ENCODE measurements at regions not wholly inside any gene's neighbourhood (a gene's known extent, or its start where the extent isn't known, plus 50 kb on each side); places are given as distances from the start of the nearest gene placed in this dataset.

DNA sequence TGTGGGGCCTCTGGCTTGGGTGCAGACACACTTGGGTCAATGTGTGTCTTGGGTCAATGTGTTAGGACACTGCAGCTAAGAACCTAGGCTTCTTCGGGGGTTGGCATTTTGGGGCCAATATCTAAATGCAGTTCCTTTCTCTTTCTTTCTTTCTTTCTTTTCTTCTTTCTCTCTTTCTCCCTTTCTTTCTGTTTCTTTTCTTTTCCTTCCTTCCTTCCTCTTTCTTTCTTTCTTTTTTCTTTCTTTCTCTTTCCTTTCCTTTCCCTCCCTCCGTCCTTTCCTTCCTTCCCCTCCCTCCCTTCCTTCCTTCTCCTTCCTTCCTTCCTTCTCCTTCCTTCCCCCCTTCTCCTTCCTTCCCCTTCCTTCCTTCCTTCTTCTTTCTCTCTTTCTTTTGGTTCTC lies 57.7 kb upstream of the OSR1 start:
- DNase-seq: no peak

DNA sequence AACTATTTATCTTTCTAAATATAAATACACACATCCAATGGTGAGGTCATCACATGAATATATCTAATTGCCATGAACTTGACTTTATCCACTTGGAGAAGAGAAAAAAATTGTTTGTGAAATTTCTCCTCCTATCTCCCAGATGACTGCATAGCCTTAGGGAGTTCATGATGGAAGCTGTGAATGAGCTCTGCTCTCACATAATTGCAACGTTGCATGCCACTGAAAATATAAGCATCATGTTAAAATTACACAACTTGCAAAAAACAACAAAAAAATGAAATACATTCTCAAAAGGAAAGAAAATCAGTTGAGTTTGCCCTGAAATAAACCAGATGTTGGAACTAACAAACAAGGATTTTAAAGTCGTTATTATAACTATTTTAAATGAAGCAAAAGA lies 50.6 kb upstream of the OSR1 start:
- DNase-seq: no peak

DNA sequence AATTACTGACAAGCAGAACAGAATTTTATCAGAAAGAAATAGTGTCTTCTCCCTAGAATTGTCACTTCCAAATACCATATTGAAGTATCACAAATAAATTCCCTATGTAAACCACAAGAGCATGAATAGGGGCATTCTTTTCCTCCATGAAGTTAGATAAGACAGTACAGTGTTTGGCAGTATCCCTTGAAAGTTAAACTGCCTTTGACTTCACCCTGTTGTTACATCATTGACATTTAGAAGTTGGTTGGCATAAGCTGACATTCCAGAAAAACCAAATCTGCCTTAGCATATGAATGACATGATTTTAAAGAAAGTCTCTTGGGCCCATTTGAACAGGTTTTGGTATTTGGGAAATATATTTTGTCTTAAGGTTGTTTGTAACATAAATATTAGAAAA lies 50.2 kb upstream of the OSR1 start:
- no peak for DNase-seq
